ENCODE measurements at regions not wholly inside any gene's neighbourhood (a gene's known extent, or its start where the extent isn't known, plus 50 kb on each side); places are given as distances from the start of the nearest gene placed in this dataset.

DNA sequence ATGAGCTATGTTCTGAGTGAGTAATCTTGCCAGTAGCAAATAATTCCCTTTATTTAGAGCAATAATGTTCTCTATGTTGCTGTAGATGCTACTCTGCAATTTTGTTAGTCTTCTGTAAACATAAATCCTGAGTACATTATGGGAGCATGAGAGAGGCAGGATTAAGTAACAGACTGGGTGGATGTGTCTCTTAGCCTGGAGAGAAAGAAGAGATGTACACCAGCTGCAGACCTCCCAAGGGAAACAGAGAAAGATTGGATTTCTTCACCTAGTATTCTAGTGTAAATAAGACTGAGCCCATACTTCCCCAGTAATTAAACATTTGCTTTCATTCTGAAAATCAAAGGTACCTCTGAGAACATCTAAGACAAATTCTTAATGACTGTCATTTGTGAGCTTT is 564.0 kb downstream of the TRHDE start:
- no peaks in the 10 kb centered on the region for H3K9me3 ChIP-seq (ENCODE audit: control insufficient read depth, low read length)
- H3K27me3 ChIP-seq (ENCODE audit: control insufficient read depth, insufficient read depth, low read length): no peaks in the 10 kb centered on the region
- no peaks in the 10 kb centered on the region for H3K4me1 ChIP-seq
- H3K4me3 ChIP-seq (ENCODE audit: low read depth, low read length): no peak overlapping the region
- H3K36me3 ChIP-seq (ENCODE audit: control insufficient read depth, insufficient read depth, low read length): no peaks in the 10 kb centered on the region
- H3K27ac ChIP-seq: no peak overlapping the region
- no peak overlapping the region for H3K9ac ChIP-seq
- TF ChIP-seq, protein P1, sequence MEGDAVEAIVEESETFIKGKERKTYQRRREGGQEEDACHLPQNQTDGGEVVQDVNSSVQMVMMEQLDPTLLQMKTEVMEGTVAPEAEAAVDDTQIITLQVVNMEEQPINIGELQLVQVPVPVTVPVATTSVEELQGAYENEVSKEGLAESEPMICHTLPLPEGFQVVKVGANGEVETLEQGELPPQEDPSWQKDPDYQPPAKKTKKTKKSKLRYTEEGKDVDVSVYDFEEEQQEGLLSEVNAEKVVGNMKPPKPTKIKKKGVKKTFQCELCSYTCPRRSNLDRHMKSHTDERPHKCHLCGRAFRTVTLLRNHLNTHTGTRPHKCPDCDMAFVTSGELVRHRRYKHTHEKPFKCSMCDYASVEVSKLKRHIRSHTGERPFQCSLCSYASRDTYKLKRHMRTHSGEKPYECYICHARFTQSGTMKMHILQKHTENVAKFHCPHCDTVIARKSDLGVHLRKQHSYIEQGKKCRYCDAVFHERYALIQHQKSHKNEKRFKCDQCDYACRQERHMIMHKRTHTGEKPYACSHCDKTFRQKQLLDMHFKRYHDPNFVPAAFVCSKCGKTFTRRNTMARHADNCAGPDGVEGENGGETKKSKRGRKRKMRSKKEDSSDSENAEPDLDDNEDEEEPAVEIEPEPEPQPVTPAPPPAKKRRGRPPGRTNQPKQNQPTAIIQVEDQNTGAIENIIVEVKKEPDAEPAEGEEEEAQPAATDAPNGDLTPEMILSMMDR (IDR thresholded peaks at IDR 0.05): no peak
- H2AFZ ChIP-seq: no peak overlapping the region
- no peak overlapping the region for H3K4me2 ChIP-seq (ENCODE audit: low read length)
- no peaks in the 10 kb centered on the region for H3K79me2 ChIP-seq

DNA sequence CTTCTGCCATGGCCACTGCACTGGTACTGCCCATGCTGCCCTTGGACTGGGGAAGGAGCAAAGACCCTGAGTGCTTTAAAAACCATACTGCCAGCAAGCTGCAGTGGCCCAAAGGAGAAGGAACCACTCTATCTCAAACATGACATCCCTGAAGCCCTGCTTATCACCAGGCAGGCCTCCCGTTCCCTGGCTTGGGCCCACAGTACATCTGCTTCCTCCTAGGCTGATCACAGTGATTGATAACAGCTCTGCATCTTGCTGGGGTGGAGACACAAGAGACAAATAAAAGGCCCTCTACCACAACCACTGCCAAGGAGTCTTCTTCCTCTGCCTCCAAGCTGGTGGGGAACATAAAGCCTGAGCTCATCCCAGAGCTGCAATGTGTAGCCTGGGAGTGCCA is 567.5 kb downstream of the TRHDE start:
- H3K79me2 ChIP-seq: no peaks in the 10 kb centered on the region
- TF ChIP-seq, protein P1 (IDR thresholded peaks at IDR 0.05): no peak
- H3K9me3 ChIP-seq (ENCODE audit: control insufficient read depth, low read length): no peaks in the 10 kb centered on the region
- no peak overlapping the region for H2AFZ ChIP-seq
- H3K4me2 ChIP-seq (ENCODE audit: low read length): no peak overlapping the region
- no peaks in the 10 kb centered on the region for H3K4me1 ChIP-seq
- no peak overlapping the region for H3K27ac ChIP-seq
- no peaks in the 10 kb centered on the region for H3K36me3 ChIP-seq (ENCODE audit: control insufficient read depth, insufficient read depth, low read length)
- H3K27me3 ChIP-seq (ENCODE audit: control insufficient read depth, insufficient read depth, low read length): no peaks in the 10 kb centered on the region
- no peak overlapping the region for H3K4me3 ChIP-seq (ENCODE audit: low read depth, low read length)
- no peak overlapping the region for H3K9ac ChIP-seq

DNA sequence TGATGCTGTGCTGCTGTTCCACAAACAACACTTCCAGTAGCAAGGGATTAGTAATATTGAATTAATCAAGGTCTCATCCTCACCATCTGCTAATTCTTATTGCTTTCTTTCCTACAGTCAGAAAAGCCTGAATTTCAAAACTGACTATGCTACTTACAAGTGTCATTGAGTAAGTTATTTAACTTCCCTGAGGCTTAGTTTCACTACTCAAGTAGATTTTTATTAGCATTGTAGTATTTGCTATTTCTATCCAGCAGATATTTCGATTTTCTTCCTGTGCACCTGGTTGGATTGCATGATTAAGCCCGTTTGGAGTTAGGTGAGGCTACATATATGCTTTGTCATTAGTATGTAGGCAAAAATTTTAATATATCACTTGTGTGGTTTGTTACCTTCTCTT is 591.5 kb downstream of the TRHDE start:
- Histone ChIP-seq H3K4me2 (ENCODE audit: low read length) (no peak overlapping the region), H3K9ac (no peak overlapping the region), H3K4me1 (no peaks in the 10 kb centered on the region), H3K27ac (no peak overlapping the region), H2AFZ (no peak overlapping the region), H3K4me3 (ENCODE audit: low read depth, low read length) (no peak overlapping the region), H3K79me2 (no peaks in the 10 kb centered on the region), H3K36me3 (ENCODE audit: control insufficient read depth, insufficient read depth, low read length) (no peaks in the 10 kb centered on the region), H3K27me3 (ENCODE audit: control insufficient read depth, insufficient read depth, low read length) (no peaks in the 10 kb centered on the region), H3K9me3 (ENCODE audit: control insufficient read depth, low read length) (no peaks in the 10 kb centered on the region)
- TF ChIP-seq, protein P1 (IDR thresholded peaks at IDR 0.05): no peak

DNA sequence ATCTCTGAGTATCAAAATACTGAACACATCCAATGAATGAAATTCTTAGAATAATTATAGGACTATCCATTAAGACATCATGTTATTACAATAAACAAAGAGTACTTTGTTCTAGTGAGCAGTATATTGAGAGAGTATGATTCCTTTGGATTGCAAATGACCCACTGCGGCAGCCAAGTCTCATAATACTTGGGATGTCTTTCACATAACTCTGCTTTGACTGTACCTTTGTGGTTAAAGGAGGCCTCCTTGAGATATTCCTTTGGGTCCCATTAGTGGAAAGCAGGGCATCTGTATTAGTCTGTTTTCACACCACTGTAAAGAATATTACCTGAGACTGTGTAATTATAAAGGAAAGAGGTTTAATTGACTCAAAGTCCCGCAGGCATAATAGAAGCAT is 593.8 kb downstream of the TRHDE start:
- Histone ChIP-seq H3K9ac (no peak overlapping the region), H3K4me3 (ENCODE audit: low read depth, low read length) (no peak overlapping the region), H3K27ac (no peak overlapping the region), H3K36me3 (ENCODE audit: control insufficient read depth, insufficient read depth, low read length) (no peaks in the 10 kb centered on the region), H3K79me2 (no peaks in the 10 kb centered on the region), H3K27me3 (ENCODE audit: control insufficient read depth, insufficient read depth, low read length) (no peaks in the 10 kb centered on the region), H2AFZ (no peak overlapping the region), H3K4me2 (ENCODE audit: low read length) (no peak overlapping the region), H3K9me3 (ENCODE audit: control insufficient read depth, low read length) (no peaks in the 10 kb centered on the region), H3K4me1 (no peaks in the 10 kb centered on the region)
- TF ChIP-seq, protein P1 (IDR thresholded peaks at IDR 0.05): no peak

DNA sequence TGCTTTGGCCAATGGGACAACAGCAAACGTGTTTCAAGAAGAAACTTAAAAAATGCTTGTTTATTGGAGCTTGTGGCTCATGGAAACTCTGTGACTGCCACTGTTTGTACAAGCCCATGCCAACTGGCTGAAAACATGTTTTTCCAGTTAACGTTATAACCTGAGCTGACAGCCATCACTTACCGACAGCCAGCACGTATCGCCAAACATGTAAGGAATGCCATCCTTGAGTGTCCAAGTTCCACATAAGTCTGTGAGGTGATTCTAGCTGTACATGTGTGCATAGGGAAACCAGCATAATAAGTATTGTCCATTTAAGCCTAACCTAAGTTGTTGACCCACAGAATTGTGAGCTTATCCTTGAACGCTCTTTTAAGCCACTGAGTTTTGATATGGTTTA is 596.9 kb downstream of the TRHDE start:
- H3K36me3 ChIP-seq (ENCODE audit: control insufficient read depth, insufficient read depth, low read length): no peaks in the 10 kb centered on the region
- H2AFZ ChIP-seq: no peak overlapping the region
- H3K27me3 ChIP-seq (ENCODE audit: control insufficient read depth, insufficient read depth, low read length): no peaks in the 10 kb centered on the region
- no peaks in the 10 kb centered on the region for H3K79me2 ChIP-seq
- H3K4me3 ChIP-seq (ENCODE audit: low read depth, low read length): no peak overlapping the region
- no peaks in the 10 kb centered on the region for H3K9me3 ChIP-seq (ENCODE audit: control insufficient read depth, low read length)
- H3K4me1 ChIP-seq: no peaks in the 10 kb centered on the region
- no peak overlapping the region for H3K27ac ChIP-seq
- H3K9ac ChIP-seq: no peak overlapping the region
- TF ChIP-seq, protein P1 (IDR thresholded peaks at IDR 0.05): no peak
- no peak overlapping the region for H3K4me2 ChIP-seq (ENCODE audit: low read length)
